ENCODE measurements at regions not wholly inside any gene's neighbourhood (a gene's known extent, or its start where the extent isn't known, plus 50 kb on each side); places are given as distances from the start of the nearest gene placed in this dataset.

DNA sequence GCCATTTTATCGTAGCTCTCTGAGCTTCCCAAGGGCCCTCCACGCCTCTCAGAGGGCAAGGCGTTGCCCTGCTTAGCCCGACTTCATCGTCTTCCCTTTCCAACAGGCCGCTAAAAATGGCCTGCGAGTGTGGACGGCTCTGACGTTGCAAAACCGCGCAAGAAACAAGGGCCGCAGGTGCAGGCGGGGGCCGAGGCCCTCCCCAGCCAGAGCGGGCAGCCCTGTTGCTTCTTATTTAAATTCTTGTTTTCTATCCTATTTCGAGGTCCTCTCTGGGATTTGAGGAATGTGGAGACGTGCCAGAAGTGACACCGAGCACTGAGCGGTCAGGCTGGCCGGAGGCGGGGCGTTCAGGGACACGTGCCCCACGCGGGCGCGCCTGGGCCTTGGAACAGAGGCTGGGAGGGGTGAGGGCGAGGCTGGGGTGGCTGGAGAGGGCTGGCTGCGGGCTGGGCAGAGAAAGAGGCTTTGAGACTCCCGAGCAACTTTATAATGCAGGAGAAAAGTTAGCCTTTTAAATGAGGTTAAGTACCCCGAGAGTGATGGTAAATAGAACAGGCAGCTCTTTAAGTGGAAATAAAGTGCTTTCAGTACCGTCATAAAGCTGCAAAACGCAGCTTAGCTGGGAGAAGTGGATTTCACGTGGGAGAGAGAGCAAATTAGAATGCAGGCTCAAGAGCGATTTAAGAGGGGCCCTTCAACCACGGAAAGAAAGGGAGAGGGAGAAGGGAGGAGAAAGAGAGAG lies 243.6 kb downstream of the AUH start:
- ChIA-PET CTCF (no interaction called here), POLR2A (no interaction called here)
- TF ChIP-seq BHLHE40 (IDR thresholded peaks at IDR 0.05; ENCODE audit: borderline replicate concordance) (no peak), LEF1 (IDR thresholded peaks at IDR 0.05; ENCODE audit: borderline replicate concordance) (no peak), HDGF (IDR thresholded peaks at IDR 0.05; ENCODE audit: borderline replicate concordance) (no peak), L3MBTL2 (conservative IDR thresholded peaks at IDR 0.05) (no peak), ARNT (IDR thresholded peaks at IDR 0.05) (no peak), FOXM1 (IDR thresholded peaks at IDR 0.05; ENCODE audit: borderline replicate concordance) (no peak), TARDBP (IDR thresholded peaks at IDR 0.05) (no peak), FOXK2 (IDR thresholded peaks at IDR 0.05) (no peak), ZNF384 (IDR thresholded peaks at IDR 0.05) (no peak), NFRKB (IDR thresholded peaks at IDR 0.05) (no peak), CTBP1 (IDR thresholded peaks at IDR 0.05; ENCODE audit: borderline replicate concordance) (no peak), ELF4 (IDR thresholded peaks at IDR 0.05) (no peak)
- TF ChIP-seq, protein P1, sequence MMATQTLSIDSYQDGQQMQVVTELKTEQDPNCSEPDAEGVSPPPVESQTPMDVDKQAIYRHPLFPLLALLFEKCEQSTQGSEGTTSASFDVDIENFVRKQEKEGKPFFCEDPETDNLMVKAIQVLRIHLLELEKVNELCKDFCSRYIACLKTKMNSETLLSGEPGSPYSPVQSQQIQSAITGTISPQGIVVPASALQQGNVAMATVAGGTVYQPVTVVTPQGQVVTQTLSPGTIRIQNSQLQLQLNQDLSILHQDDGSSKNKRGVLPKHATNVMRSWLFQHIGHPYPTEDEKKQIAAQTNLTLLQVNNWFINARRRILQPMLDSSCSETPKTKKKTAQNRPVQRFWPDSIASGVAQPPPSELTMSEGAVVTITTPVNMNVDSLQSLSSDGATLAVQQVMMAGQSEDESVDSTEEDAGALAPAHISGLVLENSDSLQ (IDR thresholded peaks at IDR 0.05): no peak
- no peak for DNase-seq (ENCODE audit: extremely low spot score)

DNA sequence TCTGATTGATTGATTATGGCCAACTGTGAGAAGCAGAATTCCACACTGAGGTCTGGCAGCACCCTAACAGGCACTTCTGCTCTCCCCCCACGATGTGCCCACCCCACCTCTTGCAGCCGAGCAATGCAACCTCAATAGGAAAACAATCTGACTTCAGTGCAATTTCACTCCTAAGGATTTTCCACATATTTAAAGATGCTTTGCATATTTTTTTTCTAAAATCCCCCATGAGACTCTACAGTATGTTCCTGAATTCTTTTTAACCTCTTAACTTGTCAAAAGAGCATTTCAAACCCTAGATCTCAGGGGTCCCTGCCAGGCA lies 243.1 kb downstream of the AUH start:
- TF ChIP-seq FOXK2 (IDR thresholded peaks at IDR 0.05): no peak
- no peak for TF ChIP-seq NFRKB (IDR thresholded peaks at IDR 0.05)
- TF ChIP-seq L3MBTL2 (conservative IDR thresholded peaks at IDR 0.05): no peak
- no peak for TF ChIP-seq LEF1 (IDR thresholded peaks at IDR 0.05; ENCODE audit: borderline replicate concordance)
- TF ChIP-seq FOXA1 (IDR thresholded peaks at IDR 0.05): no peak
- no peak for TF ChIP-seq BHLHE40 (IDR thresholded peaks at IDR 0.05; ENCODE audit: borderline replicate concordance)
- TF ChIP-seq ZNF384 (IDR thresholded peaks at IDR 0.05): no peak
- no peak for TF ChIP-seq HDGF (IDR thresholded peaks at IDR 0.05; ENCODE audit: borderline replicate concordance)
- DNase-seq (ENCODE audit: extremely low spot score): no peak
- ChIA-PET CTCF (no interaction called here), POLR2A (no interaction called here)

DNA sequence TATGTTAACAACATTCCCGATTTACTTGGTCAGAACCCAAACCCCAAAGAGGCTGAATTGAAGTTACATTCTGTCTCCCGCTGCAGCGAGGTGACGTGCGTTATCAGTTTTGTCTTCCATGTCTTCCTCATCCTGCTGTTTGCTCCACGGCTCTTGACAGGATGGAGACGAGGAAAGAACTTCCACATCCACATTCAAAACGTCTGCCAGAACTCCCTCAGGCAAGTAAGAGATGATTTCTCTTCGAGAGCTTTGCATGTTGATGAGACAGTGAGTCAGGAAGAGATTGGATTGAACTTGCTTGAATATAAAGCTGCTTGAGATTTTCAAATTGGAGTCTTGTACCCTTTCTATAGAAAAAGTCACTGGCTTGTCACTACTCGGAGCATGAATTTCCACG lies 242.6 kb downstream of the AUH start:
- DNase-seq (ENCODE audit: extremely low spot score): no peak
- ChIA-PET POLR2A (no interaction called here), CTCF (no interaction called here)
- no peak for TF ChIP-seq HDGF (IDR thresholded peaks at IDR 0.05; ENCODE audit: borderline replicate concordance)
- TF ChIP-seq CTBP1 (IDR thresholded peaks at IDR 0.05; ENCODE audit: borderline replicate concordance): no peak

DNA sequence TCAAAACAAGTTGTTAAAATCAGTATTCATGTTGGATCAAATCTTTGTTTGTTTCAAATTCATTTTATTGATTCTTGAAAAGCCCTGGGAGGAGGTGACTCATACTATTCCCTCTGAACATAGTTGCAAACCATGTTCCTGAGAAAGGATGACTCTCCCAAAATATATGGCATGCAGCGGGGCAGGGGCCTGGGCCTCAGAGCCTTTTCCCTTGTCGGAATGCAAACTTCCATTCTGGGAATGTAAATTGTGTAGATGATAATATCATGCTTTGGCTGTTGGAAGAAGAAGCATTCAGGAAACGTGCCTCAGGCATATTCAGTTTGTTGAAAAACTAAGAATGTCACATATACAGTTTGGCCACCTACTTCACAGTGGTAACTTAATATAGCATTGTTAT lies 242.0 kb downstream of the AUH start:
- CTCF ChIA-PET: no interaction called here
- POLR2A ChIA-PET: no interaction called here
- no peak for TF ChIP-seq SUZ12 (IDR thresholded peaks at IDR 0.05)
- no peak for TF ChIP-seq L3MBTL2 (conservative IDR thresholded peaks at IDR 0.05)
- TF ChIP-seq BHLHE40 (IDR thresholded peaks at IDR 0.05; ENCODE audit: borderline replicate concordance): no peak
- no peak for TF ChIP-seq LEF1 (IDR thresholded peaks at IDR 0.05; ENCODE audit: borderline replicate concordance)
- no peak for TF ChIP-seq HDGF (IDR thresholded peaks at IDR 0.05; ENCODE audit: borderline replicate concordance)
- no peak for TF ChIP-seq FOXA1 (IDR thresholded peaks at IDR 0.05)
- TF ChIP-seq, protein P1 (IDR thresholded peaks at IDR 0.05): no peak
- no peak for TF ChIP-seq TARDBP (IDR thresholded peaks at IDR 0.05)
- no peak for TF ChIP-seq ZNF384 (IDR thresholded peaks at IDR 0.05)
- TF ChIP-seq FOXM1 (IDR thresholded peaks at IDR 0.05; ENCODE audit: borderline replicate concordance): no peak
- no peak for TF ChIP-seq ELF4 (IDR thresholded peaks at IDR 0.05)
- TF ChIP-seq CTBP1 (IDR thresholded peaks at IDR 0.05; ENCODE audit: borderline replicate concordance): no peak
- no peak for TF ChIP-seq NFRKB (IDR thresholded peaks at IDR 0.05)
- no peak for TF ChIP-seq SP1 (IDR thresholded peaks at IDR 0.05)
- no peak for TF ChIP-seq FOXK2 (IDR thresholded peaks at IDR 0.05)
- no peak for TF ChIP-seq ARNT (IDR thresholded peaks at IDR 0.05)
- DNase-seq (ENCODE audit: extremely low spot score): no peak

DNA sequence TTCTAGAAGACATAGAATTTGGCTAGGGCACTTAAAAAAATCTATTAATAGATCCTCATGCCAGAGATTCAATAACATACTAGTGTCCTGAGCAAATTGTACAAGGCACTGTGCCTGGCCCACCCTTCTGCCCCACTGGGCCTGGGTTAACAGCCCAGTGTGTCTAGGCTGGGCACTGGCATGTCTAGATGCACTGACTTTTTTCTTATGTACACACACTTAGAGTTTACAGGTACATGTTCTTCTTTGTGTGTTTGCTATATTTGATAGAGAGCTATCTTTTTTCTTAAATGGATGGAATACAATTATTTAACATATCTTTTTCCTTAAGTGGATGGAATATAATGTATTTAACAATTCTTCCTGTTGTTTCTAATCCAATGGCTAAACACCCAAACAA lies 241.5 kb downstream of the AUH start:
- CTCF ChIA-PET: no interaction called here

DNA sequence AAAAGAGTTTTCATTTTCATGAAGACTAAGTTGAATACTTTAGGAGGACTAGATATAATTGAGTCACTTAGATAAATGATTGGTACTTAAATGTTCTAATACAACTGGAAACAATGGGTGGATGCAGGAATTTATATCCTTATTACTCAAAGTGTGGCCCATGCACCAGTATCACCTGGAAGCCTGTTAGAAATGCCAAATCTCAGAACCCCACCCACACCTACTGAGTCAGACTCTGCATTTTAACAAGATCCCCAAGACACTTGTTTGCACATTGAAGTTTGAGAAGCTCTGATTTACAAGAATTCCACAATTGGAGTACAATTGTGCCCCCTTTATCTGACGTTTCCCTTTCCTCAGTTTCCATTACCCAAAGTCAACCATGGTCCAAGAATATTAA lies 239.0 kb downstream of the AUH start:
- CTCF ChIA-PET: no interaction called here
- no peak for DNase-seq (ENCODE audit: extremely low spot score)
- TF ChIP-seq SUZ12 (IDR thresholded peaks at IDR 0.05) (no peak), SP1 (IDR thresholded peaks at IDR 0.05) (no peak), FOXK2 (IDR thresholded peaks at IDR 0.05) (no peak), CTBP1 (IDR thresholded peaks at IDR 0.05; ENCODE audit: borderline replicate concordance) (no peak), FOXA1 (IDR thresholded peaks at IDR 0.05) (no peak), L3MBTL2 (conservative IDR thresholded peaks at IDR 0.05) (no peak), TARDBP (IDR thresholded peaks at IDR 0.05) (no peak), NFRKB (IDR thresholded peaks at IDR 0.05) (no peak), LEF1 (IDR thresholded peaks at IDR 0.05; ENCODE audit: borderline replicate concordance) (no peak), ZNF384 (IDR thresholded peaks at IDR 0.05) (no peak), ELF4 (IDR thresholded peaks at IDR 0.05) (no peak), FOXM1 (IDR thresholded peaks at IDR 0.05; ENCODE audit: borderline replicate concordance) (no peak), ARNT (IDR thresholded peaks at IDR 0.05) (no peak), HDGF (IDR thresholded peaks at IDR 0.05; ENCODE audit: borderline replicate concordance) (no peak), BHLHE40 (IDR thresholded peaks at IDR 0.05; ENCODE audit: borderline replicate concordance) (no peak)
- TF ChIP-seq, protein P1 (IDR thresholded peaks at IDR 0.05): no peak
- POLR2A ChIA-PET: no interaction called here

More for the DNA sequence above, 241.5 kb downstream of the AUH start:
- no peak for DNase-seq (ENCODE audit: extremely low spot score)
- no peak for TF ChIP-seq ELF4 (IDR thresholded peaks at IDR 0.05)
- TF ChIP-seq L3MBTL2 (conservative IDR thresholded peaks at IDR 0.05): no peak
- TF ChIP-seq, protein P1 (IDR thresholded peaks at IDR 0.05): no peak
- no peak for TF ChIP-seq FOXA1 (IDR thresholded peaks at IDR 0.05)
- TF ChIP-seq NFRKB (IDR thresholded peaks at IDR 0.05): no peak
- no peak for TF ChIP-seq FOXK2 (IDR thresholded peaks at IDR 0.05)
- no peak for TF ChIP-seq ZNF384 (IDR thresholded peaks at IDR 0.05)
- no peak for TF ChIP-seq ARNT (IDR thresholded peaks at IDR 0.05)
- TF ChIP-seq LEF1 (IDR thresholded peaks at IDR 0.05; ENCODE audit: borderline replicate concordance): no peak
- TF ChIP-seq BHLHE40 (IDR thresholded peaks at IDR 0.05; ENCODE audit: borderline replicate concordance): no peak
- TF ChIP-seq CTBP1 (IDR thresholded peaks at IDR 0.05; ENCODE audit: borderline replicate concordance): no peak
- TF ChIP-seq FOXM1 (IDR thresholded peaks at IDR 0.05; ENCODE audit: borderline replicate concordance): no peak
- TF ChIP-seq SP1 (IDR thresholded peaks at IDR 0.05): no peak
- POLR2A ChIA-PET: no interaction called here

All from HEK293T (cell line).